Mucosa of descending colon (tissue), 3 donors: ENCODE measurements at regions not wholly inside any gene's neighbourhood (a gene's known extent, or its start where the extent isn't known, plus 50 kb on each side); places are given as distances from the start of the nearest gene placed in this dataset.
"Not testable (repeated sequence)": the region's sequence is repeated elsewhere in the genome, so short reads cannot be mapped to it uniquely, and the experiment has no call there.

Experiments
- ATAC-seq: fragments of 200-7000 bp; cut with Tn5 transposase; one replicate; pipeline ENCODE4 v1.9.1; 2020; ENCODE audit warnings: mild to moderate bottlenecking, moderate library complexity
- DNase-seq, 3 donors: peaks; one replicate each; pipeline ENCODE4 v3.0.0-alpha.2; 2020
- H3K36me3 ChIP-seq: fragments of 200-600 bp; one replicate; pipeline ENCODE4 v1.8.0; 2021; ENCODE audit warnings: low read depth, mild to moderate bottlenecking
- H3K4me1 ChIP-seq: fragments of 200-600 bp; one replicate; pipeline ENCODE4 v1.8.0; 2021; ENCODE audit warnings: low read depth, mild to moderate bottlenecking
- H3K4me3 ChIP-seq: fragments of 200-600 bp; one replicate; pipeline ENCODE4 v1.8.0; 2021; ENCODE audit warnings: mild to moderate bottlenecking
- H3K9me3 ChIP-seq: fragments of 200-600 bp; one replicate; pipeline ENCODE4 v1.8.0; 2021; ENCODE audit warnings: mild to moderate bottlenecking
- CTCF ChIP-seq: fragments of 200-600 bp; IDR thresholded peaks from one replicate; pipeline ENCODE4 v1.8.0; 2022; ENCODE audit warnings: antibody characterized with exemption, mild to moderate bottlenecking
- intact Hi-C, 2 donors: fragments of 100-400 bp; cut with DNase I in 1 of 2; cut with micrococcal nuclease in 1 of 2; formaldehyde crosslinking; loops; one replicate each; pipeline versions ENCODE4 v1.11.0 to v1.11.1; 2022; cut with DNase I, micrococcal nuclease
- donor health status: DM: no; HTN: no; CAD: no; lungs with moderate emphysema.
- donor health status: DM: no; HTN: no; CAD: no.
- donor health status: DM: no; HTN: yes; CAD: no.

- intact Hi-C loops = no loop called here
- Histone ChIP-seq H3K9me3 (no peaks in the 10 kb centered on the region), H3K36me3 (no peaks in the 10 kb centered on the region), H3K4me3 (no peak overlapping the region), H3K4me1 (no peaks in the 10 kb centered on the region)
- DNase-seq = no peak
- TF ChIP-seq CTCF = no peak
- ATAC-seq = no peak
Observed at GRCh38 chrX:69431420-69431819, 72.7 kb upstream of the NALF2 start.

- intact Hi-C loops = no loop called here
- no peaks in the 10 kb centered on the region for H3K36me3 ChIP-seq
- no peak for TF ChIP-seq CTCF
- H3K4me1 ChIP-seq = no peaks in the 10 kb centered on the region
- H3K4me3 ChIP-seq = no peak overlapping the region
- no peaks in the 10 kb centered on the region for H3K9me3 ChIP-seq
- no peak for DNase-seq
- no peak for ATAC-seq
Observed at GRCh38 chrX:69430785-69431184, 73.3 kb upstream of the NALF2 start.

GRCh38 chrX:69429339-69430015 is 74.6 kb upstream of the NALF2 start:
- no peak for ATAC-seq
- Histone ChIP-seq H3K4me1 (no peaks in the 10 kb centered on the region), H3K9me3 (no peaks in the 10 kb centered on the region), H3K4me3 (no peak overlapping the region), H3K36me3 (no peaks in the 10 kb centered on the region)
- DNase-seq = no peak
- no peak for TF ChIP-seq CTCF
- intact Hi-C loops = no loop called here

DNA sequence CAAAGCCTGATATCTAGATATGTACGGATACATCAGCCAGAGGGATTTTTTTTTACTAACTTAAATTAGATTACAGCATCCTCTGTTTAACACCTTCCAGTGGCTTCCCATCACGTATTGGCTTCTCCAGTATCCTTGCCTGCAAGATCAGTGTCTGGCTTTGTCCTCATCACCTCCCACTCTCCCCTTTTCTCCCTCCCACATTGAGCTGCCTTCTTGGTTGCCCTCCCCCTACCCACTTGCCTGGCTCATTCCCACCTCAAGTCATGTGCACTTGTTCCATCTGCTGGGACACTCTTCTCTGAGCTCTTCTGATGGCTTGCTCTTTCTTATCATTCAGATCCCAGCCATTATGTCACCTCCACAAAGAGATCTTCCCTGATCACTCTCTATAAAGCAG is 75.9 kb upstream of the NALF2 start:
- ATAC-seq (no peak), DNase-seq (no peak)
- intact Hi-C loops = no loop called here
- no peaks in the 10 kb centered on the region for H3K36me3 ChIP-seq
- H3K4me1 ChIP-seq = no peaks in the 10 kb centered on the region
- TF ChIP-seq CTCF = no peak
- no peak overlapping the region for H3K4me3 ChIP-seq
- no peaks in the 10 kb centered on the region for H3K9me3 ChIP-seq

DNA sequence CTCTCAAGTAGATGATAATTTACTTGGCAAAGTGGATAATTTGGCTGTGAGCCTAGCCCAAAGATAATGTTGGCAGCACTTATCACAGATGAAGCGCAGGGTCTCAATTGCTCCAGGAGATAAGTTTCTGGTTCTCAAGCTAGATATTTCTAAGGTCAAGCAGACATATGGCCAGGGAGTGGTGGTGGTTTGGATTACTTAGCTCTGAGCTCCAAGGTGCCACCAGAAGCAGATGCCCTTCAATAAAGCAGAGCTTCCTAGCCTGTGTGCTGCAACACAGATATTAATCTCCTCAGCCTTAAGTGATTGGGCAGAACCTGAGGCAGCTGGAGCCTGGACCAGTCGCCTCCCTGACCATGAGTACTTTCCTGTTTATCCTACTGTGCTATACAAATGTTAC is 79.2 kb upstream of the NALF2 start:
- no peak for ATAC-seq
- intact Hi-C loops = no loop called here
- no peak for TF ChIP-seq CTCF
- H3K9me3 ChIP-seq = no peaks in the 10 kb centered on the region
- DNase-seq = no peak
- no peak overlapping the region for H3K4me3 ChIP-seq
- no peaks in the 10 kb centered on the region for H3K36me3 ChIP-seq
- H3K4me1 ChIP-seq = no peaks in the 10 kb centered on the region

DNA sequence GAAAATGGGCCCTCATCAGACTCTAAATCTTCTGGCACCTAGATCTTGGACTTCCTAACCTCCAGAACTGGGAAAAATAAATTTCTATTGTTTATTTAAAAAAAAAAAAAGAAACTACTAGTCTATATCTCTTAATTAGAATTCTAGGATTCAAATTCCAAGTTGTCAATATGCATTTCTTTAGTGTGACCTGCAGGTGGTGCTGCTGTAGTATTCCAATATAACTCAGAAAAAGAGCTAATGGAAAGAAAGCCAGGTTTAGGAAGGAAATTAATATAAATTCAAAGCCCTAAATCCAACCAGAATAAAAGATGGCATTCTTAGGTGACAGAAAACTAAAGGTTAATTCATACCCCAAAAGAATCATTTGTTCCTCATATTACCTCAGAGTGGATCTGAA is 80.0 kb upstream of the NALF2 start:
- no peaks in the 10 kb centered on the region for H3K9me3 ChIP-seq
- DNase-seq (no peak), ATAC-seq (no peak)
- no peaks in the 10 kb centered on the region for H3K36me3 ChIP-seq
- no peaks in the 10 kb centered on the region for H3K4me1 ChIP-seq
- TF ChIP-seq CTCF = no peak
- intact Hi-C loops = no loop called here
- H3K4me3 ChIP-seq = no peak overlapping the region

DNA sequence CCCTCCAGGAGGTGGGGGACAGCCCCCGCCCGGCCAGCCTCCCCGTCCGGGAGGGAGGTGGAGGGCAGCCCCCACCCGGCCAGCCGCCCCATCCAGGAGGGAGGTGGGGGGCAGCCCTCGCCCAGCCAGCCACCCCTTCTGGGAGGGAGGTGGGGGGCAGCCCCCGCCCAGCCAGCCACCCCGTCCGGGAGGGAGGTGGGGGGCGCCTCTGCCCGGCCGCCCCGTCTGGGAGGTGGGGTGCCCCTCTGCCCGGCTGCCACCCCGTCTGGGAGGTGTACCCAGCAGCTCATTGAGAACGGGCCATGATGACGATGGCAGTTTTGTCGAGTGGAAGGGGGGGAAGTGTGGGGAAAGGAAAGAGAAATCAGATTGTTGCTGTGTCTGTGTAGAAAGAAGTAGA is 81.9 kb upstream of the NALF2 start:
- ATAC-seq, DNase-seq, intact Hi-C loops, H3K36me3 ChIP-seq, H3K4me3 ChIP-seq, H3K9me3 ChIP-seq, H3K4me1 ChIP-seq: not testable (repeated sequence)
